ENCODE measurements at regions not wholly inside any gene's neighbourhood (a gene's known extent, or its start where the extent isn't known, plus 50 kb on each side); places are given as distances from the start of the nearest gene placed in this dataset.

DNA sequence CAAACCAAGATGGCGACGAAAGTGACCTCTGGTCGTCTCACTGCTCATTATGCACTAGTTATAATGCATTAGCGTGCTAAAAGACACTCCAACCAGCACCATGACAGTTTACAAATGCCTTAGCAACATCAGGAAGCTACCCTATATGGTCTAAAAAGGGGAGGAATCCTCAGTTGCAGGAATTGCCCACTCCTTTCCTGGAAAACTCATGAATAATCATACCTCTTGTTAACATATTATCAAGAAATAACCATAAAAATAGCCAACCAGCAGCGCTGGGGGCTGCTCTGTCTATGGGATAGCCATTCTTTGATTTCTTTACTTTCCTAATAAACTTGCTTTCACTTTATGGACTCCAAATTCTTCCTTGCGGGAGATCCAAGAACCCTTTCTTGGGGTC, 595.7 kb upstream of the KLF4 start:
- TF ChIP-seq POLR2A (IDR thresholded peaks at IDR 0.05; ENCODE audit: extremely low read depth, insufficient read length) (no peak), MYC (IDR thresholded peaks at IDR 0.05; ENCODE audit: low read depth, low read length) (no peak)
- TF ChIP-seq, protein P1, sequence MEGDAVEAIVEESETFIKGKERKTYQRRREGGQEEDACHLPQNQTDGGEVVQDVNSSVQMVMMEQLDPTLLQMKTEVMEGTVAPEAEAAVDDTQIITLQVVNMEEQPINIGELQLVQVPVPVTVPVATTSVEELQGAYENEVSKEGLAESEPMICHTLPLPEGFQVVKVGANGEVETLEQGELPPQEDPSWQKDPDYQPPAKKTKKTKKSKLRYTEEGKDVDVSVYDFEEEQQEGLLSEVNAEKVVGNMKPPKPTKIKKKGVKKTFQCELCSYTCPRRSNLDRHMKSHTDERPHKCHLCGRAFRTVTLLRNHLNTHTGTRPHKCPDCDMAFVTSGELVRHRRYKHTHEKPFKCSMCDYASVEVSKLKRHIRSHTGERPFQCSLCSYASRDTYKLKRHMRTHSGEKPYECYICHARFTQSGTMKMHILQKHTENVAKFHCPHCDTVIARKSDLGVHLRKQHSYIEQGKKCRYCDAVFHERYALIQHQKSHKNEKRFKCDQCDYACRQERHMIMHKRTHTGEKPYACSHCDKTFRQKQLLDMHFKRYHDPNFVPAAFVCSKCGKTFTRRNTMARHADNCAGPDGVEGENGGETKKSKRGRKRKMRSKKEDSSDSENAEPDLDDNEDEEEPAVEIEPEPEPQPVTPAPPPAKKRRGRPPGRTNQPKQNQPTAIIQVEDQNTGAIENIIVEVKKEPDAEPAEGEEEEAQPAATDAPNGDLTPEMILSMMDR (IDR thresholded peaks at IDR 0.05; ENCODE audit: low read depth, low read length) = no peak
